NCI-H526 treated with DMSO at 0.1 percent for 48 hours (cell line): ENCODE measurements at regions not wholly inside any gene's neighbourhood (a gene's known extent, or its start where the extent isn't known, plus 50 kb on each side); places are given as distances from the start of the nearest gene placed in this dataset.
A peak's percentile ranks its signal among the peaks of the same experiment; 100 is the strongest.
"Not testable (repeated sequence)": the region's sequence is repeated elsewhere in the genome, so short reads cannot be mapped to it uniquely, and the experiment has no call there.

Experiments
- DNase-seq: peaks from one replicate; lab custom pipeline; 2025; lab: John Stamatoyannopoulos, UW

DNA sequence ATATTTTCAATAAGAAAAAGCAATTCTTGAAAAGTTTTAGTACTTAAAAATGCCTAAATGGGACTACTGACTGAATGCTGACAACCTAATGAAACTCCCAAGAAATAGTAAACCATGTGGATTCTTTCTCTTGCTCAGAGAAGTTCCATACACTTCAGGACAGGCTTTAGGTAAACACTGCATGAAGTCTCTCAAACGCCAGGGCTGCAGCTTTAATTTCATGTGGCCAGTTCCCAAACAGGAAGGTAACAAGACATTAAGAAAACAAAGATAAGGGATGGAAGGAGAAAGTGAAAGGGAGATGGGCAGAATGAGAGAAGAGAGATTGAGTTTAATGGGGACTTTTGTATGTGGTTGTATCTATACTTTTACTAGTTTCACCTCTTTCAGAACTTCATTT is 734.7 kb upstream of the PKDCC start:
- DNase-seq = no peak

- no peak for DNase-seq
Observed at GRCh38 chr2:41314511-41315070, 733.2 kb upstream of the PKDCC start.

GRCh38 chr2:41319437-41319836 is 728.4 kb upstream of the PKDCC start:
- DNase-seq = no peak

- DNase-seq = no peak
Observed at GRCh38 chr2:41320491-41320890, 727.3 kb upstream of the PKDCC start.

GRCh38 chr2:41321351-41321750 is 726.5 kb upstream of the PKDCC start:
- DNase-seq = no peak

GRCh38 chr2:41326851-41327250 is 721.0 kb upstream of the PKDCC start:
- DNase-seq = no peak

- DNase-seq = no peak
Observed at GRCh38 chr2:41329040-41329439, 718.8 kb upstream of the PKDCC start.

DNA sequence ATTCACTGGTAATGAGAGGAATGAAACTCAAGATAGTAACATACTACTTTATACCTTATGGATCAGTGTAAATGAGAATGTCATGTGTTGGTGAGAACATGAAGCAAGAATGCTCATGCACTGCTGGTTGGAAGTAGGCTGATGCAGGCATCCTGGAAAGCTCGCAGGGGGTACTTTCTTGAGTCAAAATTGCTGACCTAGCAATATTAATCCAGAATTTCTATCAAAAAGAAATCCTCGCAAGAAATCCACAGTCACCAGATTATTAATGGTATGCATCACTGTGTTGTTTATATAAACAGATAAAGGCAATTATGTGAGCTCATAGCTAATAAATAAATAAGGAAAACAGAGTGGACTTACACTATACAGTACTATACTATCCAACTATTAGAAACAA is 713.7 kb upstream of the PKDCC start:
- DNase-seq = no peak

- not testable (repeated sequence) for DNase-seq
Observed at GRCh38 chr2:41335573-41335972, 712.2 kb upstream of the PKDCC start.

DNA sequence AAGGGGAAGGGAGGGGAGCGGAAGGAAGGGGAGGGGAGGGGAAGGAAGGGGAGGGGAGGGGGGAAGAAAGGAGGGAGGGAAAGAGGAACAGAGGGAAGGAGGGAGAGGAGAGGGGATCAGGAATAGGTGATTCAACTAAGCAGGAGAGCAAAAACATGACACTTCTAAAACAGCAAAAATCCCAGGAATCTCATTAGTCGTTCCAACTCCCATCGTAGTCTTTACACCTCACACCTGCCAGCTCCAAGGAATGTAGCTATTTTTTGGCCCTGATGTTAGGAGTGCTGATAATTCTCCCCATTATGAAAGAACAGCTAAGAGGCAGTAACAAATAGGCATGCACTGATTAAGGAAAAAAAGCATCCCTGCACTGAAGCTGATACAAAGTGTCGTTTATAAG is 709.9 kb upstream of the PKDCC start:
- no peak for DNase-seq

GRCh38 chr2:41344529-41344928 is 703.3 kb upstream of the PKDCC start:
- no peak for DNase-seq

DNA sequence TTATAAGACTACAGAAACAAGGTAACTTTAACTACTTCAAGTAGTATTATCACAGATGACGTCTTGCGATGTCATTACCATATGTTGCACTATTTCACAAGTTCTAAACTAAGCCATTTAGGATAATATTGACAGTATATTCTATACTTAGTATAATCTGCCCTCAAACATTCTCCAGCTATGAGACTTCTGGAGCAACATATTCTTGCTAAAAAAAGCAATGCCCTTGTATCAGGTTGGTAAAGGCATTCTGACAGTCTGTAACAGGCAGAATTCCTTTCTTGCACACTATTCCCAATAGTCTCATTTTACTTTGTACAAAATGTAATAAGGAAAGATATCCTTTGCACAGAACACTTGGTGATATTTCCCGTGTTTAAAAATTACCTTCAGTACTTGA is 694.8 kb upstream of the PKDCC start:
- no peak for DNase-seq

DNA sequence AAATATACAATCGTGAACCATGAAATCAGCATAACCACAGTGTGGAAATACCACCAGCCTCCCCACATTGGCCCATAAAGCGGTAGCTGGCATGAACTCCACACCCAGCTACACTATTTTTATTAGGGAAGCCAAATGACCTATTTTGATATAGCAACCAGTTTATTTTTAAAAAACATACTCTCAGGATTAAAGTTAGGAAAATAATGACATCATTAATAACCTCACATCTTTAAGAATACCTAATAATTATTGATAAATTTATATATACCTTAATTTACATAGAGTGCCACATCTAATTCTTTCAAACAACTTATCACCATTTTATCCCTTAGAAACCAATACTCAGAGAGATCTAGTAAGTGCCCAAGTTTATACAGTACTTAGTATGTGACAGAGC is 692.0 kb upstream of the PKDCC start:
- DNase-seq = no peak

GRCh38 chr2:41364842-41365241 is 683.0 kb upstream of the PKDCC start:
- no peak for DNase-seq

DNA sequence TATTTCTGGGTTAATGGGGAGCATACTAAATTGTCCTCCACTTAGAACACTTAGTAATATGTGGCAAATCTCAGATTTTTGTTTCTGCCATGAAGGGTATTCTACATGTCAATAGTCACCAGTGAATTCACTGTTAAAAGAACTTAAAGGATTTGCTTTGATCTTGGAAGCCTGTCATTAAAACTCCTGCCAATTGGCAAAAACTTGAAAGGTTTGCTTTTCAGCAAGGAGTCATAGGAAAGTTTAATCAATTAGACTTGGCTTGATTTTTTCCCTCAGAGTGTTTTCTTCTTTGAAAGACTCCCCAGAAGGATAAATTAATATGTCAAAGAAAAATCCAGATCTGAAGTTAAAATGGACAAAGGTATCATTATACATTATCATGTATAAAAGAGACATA is 671.9 kb upstream of the PKDCC start:
- no peak for DNase-seq

DNA sequence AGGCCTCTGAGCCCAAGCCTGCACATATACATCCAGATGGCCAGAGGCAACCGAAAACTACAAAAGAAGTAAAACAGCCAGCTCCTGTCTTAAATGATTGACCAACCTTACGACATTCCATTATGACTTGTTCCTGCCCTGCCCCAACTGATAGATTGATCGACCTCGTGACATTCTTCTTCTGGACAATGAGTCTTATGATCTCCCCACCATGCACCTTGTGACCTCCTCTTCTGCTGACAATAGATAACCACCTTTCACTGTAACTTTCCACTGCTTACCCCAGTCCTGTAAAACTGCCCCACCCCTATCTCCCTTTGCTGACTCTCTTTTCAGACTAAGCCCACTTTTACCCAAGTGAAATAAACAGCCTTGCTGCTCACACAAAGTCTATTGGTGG is 670.0 kb upstream of the PKDCC start:
- no peak for DNase-seq

GRCh38 chr2:41378420-41378819 is 669.4 kb upstream of the PKDCC start:
- DNase-seq = no peak

GRCh38 chr2:41379496-41380221 is 668.2 kb upstream of the PKDCC start:
- no peak for DNase-seq

- no peak for DNase-seq
Observed at GRCh38 chr2:41381701-41382100, 666.1 kb upstream of the PKDCC start.

GRCh38 chr2:41387519-41387918 is 660.3 kb upstream of the PKDCC start:
- DNase-seq = no peak

DNA sequence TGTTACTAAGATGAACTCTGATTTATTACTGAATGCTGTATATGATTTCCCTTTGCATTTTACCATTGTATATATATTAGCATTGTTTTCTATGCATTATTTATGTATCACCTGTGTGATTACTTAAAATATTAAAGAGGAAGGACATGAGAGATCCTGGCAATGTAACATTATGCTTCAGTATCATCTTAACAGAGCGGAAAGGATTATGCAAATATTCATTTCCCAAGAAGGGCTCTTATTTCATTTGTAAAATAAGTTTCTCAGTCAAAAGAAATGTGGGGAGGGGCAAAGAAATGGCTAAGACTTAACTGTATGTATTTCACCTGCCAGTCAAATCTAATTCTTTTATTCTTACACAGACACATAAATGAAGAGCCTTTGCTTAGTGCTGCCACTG is 654.2 kb upstream of the PKDCC start:
- peak; percentile 35 for DNase-seq

DNA sequence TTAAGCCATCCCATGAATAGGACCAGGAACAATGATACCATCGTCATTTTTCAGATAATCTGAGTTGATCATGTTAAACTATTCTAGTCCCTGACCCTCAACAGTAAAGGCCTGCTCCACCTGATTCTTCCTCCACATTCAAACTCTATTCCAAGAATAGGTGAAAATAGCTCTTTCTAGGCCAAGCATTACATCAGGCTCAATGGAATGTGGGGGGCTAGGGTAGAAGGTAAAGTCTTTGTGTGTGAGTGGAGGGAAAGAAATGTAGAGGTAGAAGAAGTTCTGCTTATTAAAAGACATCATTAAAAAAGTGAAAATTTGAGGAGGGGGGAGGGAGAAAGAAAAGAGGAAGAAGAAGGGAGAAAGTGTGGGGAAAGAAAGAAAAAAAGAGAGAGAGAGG is 653.3 kb upstream of the PKDCC start:
- no peak for DNase-seq

- no peak for DNase-seq
Observed at GRCh38 chr2:41395692-41396091, 652.1 kb upstream of the PKDCC start.

- DNase-seq = no peak
Observed at GRCh38 chr2:41399437-41400087, 648.3 kb upstream of the PKDCC start.
